Activated CD4-positive, alpha-beta T cell treated with anti-CD3 and anti-CD28 coated beads, Interleukin-2, amount 10 ng/mL, durations not matched to agents 7 days and 5 days (primary cell): ENCODE measurements at regions not wholly inside any gene's neighbourhood (a gene's known extent, or its start where the extent isn't known, plus 50 kb on each side); places are given as distances from the start of the nearest gene placed in this dataset.

Experiments used
- CTCF ChIA-PET: fragments of 350-600 bp; sonication (Branson Sonifier 250); formaldehyde crosslinking; loops from one replicate; lab custom pipeline; 2021; ENCODE audit warnings: antibody characterized with exemption; lab: Charles Lee
- POLR2A ChIA-PET: fragments of 350-600 bp; sonication (Branson Sonifier 250); formaldehyde crosslinking; loops from one replicate; lab custom pipeline; 2021; ENCODE audit warnings: antibody characterized with exemption; lab: Charles Lee
- DNase-seq: peaks from one replicate; pipeline ENCODE4 v3.0.0-alpha.2; 2020
- H3K27ac Mint-ChIP-seq: one replicate; pipeline ENCODE4 v1.8.0; 2021; ENCODE audit warnings: mild to moderate bottlenecking, moderate library complexity, mixed read lengths
- H3K27me3 Mint-ChIP-seq: one replicate; pipeline ENCODE4 v1.8.0; 2021; ENCODE audit warnings: mixed read lengths
- H3K36me3 Mint-ChIP-seq: one replicate; pipeline ENCODE4 v1.8.0; 2021; ENCODE audit warnings: low read depth, mixed read lengths
- H3K4me1 Mint-ChIP-seq: one replicate; pipeline ENCODE4 v1.8.0; 2021; ENCODE audit warnings: mixed read lengths
- H3K4me3 Mint-ChIP-seq: one replicate; pipeline ENCODE4 v1.8.0; 2021; ENCODE audit warnings: mild to moderate bottlenecking, moderate library complexity, mixed read lengths
- H3K9me3 Mint-ChIP-seq: one replicate; pipeline ENCODE4 v1.8.0; 2021; ENCODE audit warnings: mixed read lengths

DNA sequence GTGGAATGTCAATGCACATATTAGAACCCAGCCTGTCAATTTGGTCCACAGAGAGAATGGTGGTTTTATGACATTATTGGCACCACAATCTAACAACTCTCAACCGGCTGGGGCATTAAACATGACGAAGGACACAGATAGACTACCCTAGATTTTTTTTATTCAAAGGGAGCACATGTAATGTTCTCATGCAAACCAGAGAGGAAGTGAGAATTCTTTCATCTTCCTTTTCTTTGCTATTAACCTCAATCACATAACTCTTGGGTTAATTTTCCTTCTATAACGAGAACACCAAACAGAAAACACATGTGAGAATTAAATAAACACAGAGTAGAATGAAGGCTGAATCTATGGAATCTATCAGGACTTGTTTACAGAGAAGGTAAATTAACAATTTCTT lies 94.9 kb upstream of the TNC start:
- Mint-ChIP-seq H3K4me1 (peaks cover 22% of the 10 kb centered on the region), H3K27me3 (peaks cover 21% of the 10 kb centered on the region), H3K36me3 (no peaks in the 10 kb centered on the region), H3K27ac (no peak overlapping the region), H3K4me3 (no peak overlapping the region), H3K9me3 (no peaks in the 10 kb centered on the region)
- DNase-seq = no peak
- CTCF ChIA-PET = no interaction called here
- POLR2A ChIA-PET = no interaction called here

DNA sequence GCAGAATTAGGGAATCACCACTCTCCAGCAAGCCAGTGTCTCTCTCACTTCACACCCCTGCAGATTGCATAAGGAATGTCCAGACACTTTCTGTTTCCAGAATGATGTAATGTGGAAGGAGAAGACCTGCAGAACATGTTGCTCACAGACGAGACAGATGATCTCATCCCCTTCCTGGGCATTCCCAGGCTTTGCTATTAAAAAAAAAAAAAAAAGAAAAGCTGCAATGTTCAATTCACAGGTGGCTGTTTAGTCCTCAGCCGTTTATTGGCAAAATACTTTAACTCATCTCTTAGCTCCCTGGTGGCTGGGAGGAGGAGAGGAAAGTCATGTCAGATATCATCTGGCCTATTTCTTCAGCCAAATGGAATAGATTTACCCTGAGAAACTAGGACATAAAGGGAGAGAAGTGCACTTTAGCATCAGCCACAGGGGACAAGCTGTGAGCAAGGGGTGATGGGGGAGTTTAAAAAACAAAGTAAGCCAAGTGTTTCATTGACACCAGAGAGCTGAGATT lies 95.9 kb upstream of the TNC start:
- no peak overlapping the region for H3K27ac Mint-ChIP-seq
- no peaks in the 10 kb centered on the region for H3K9me3 Mint-ChIP-seq

DNA sequence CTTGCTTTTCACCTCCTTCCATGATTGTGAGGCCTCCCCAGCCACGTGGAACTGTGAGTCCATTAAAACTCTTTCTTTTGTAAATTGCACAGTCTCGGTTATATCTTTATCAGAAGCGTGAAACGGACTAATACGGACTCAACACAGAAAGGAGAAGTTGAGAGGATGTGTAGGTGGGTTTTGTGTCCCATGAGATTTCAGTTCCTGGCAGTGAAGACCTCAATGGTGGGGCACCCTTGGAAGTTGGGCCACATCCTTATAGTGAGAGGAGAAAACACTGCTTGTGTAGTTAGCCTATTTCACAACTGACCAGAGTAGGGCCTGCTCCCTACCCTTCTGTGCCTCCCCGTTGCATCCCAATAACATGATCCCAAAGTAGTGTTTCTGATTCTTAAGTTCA lies 98.9 kb upstream of the TNC start:
- Mint-ChIP-seq H3K9me3 (no peaks in the 10 kb centered on the region), H3K27me3 (peaks cover 14% of the 10 kb centered on the region), H3K27ac (no peak overlapping the region), H3K4me3 (no peak overlapping the region), H3K36me3 (no peaks in the 10 kb centered on the region), H3K4me1 (no peaks in the 10 kb centered on the region)
- POLR2A ChIA-PET = no interaction called here
- DNase-seq = no peak
- CTCF ChIA-PET = no interaction called here

More for the DNA sequence above, 95.9 kb upstream of the TNC start:
- no peak for DNase-seq
- POLR2A ChIA-PET = no interaction called here
- Mint-ChIP-seq H3K27me3 (peaks cover 18% of the 10 kb centered on the region), H3K4me3 (no peak overlapping the region), H3K36me3 (no peaks in the 10 kb centered on the region), H3K4me1 (peaks cover 14% of the 10 kb centered on the region)
- CTCF ChIA-PET = interaction anchor here (0.9 kb wide), 1 partner anchor 17 kb away, joined by 3 read pairs; no protein-coding TSS in a partner anchor

DNA sequence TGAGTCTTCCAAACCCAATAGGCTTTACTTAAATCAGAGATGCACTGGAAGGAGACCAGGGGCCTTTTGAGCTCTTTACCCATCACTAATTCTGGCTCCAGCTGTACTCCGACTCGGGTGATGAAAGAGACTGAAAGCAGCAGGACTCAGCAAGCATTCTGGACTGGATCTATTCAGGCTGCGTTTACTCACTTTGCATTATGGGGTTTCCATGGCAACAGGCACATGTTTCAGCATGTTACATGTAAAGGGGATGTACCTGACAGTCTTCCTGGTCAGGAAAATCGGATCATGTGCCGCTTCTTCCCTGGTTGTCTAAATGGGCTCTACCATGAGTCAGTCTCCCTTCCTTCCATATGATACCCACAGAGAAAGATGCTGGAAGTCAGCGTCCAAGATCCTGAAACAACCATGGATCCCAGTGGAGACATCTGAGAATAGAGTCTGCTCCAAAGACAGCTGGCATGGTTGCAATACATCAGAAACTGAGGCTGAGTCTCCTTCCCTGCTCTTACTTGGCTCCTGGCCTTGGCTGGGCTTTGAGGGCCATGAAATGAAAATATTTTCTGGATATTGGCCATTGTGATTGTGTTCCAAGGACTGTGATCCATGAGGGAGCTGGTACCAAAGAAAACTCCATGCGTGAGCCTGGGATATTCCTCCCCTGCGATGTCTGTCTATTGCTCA lies 102.5 kb upstream of the TNC start:
- H3K27ac Mint-ChIP-seq = no peak overlapping the region
- no peak for DNase-seq
- POLR2A ChIA-PET = no interaction called here
- H3K4me3 Mint-ChIP-seq = no peak overlapping the region
- no peaks in the 10 kb centered on the region for H3K4me1 Mint-ChIP-seq
- CTCF ChIA-PET = interaction anchor here (0.7 kb wide), 1 partner anchor 372 kb away, joined by 3 read pairs; no protein-coding TSS in a partner anchor
- peaks cover 23% of the 10 kb centered on the region for H3K27me3 Mint-ChIP-seq
- H3K9me3 Mint-ChIP-seq = no peaks in the 10 kb centered on the region
- no peaks in the 10 kb centered on the region for H3K36me3 Mint-ChIP-seq

DNA sequence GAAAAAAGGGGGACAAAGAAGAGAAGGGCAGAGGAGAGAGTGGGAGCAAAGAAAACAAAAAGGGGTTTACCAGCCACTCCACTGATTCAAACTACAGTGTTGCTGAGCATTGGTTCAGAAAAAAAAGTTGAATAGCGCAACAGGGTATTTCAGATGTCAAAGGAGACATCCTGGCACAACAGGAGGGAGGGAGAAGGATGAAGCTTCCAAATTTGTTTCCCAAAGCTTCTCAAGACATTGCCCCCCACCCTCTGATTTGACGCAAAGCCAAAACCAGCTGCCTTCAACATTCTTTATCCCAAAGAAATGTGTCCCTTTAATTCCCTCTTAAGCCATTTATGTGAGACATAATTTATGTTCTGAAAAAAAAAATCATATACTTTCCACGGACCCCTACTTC lies 105.5 kb upstream of the TNC start:
- Mint-ChIP-seq H3K36me3 (no peaks in the 10 kb centered on the region), H3K27me3 (peaks cover 24% of the 10 kb centered on the region), H3K27ac (no peak overlapping the region), H3K4me3 (no peak overlapping the region), H3K4me1 (no peaks in the 10 kb centered on the region), H3K9me3 (no peaks in the 10 kb centered on the region)
- POLR2A ChIA-PET = no interaction called here
- CTCF ChIA-PET = no interaction called here
- DNase-seq = no peak

DNA sequence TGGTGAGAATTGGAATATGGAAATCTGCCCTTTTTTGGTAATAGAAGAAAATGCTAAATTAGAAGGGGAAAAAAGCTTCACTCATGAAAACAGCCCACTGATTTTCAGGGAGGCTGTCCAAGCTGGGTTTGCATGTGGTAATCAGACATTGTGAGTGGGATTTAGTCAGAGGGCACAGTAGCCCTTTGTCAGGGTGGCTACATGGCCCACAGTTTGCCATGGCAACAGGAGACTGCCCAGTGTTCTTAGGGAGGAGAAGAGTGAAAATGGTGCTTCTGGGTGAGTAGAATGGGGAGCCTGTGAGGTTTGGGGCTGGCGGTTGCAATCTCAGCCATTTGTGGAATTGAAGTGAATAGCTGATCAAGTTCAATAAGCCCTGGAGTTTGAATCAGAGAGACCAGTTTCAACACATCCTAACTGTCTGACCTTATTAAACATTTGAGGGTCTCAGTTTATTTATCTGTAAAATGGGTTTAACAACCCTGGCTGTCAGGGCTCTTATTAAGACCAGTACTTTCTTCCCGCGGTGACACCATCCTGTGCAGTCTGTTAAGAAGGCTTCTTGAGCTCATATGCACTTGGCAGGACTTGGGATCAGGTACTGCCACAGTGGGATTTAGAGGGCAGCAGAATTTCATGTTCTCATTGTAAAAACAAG lies 107.6 kb upstream of the TNC start:
- Mint-ChIP-seq H3K4me3 (no peak overlapping the region), H3K27ac (no peak overlapping the region), H3K4me1 (no peaks in the 10 kb centered on the region), H3K36me3 (no peaks in the 10 kb centered on the region), H3K9me3 (no peaks in the 10 kb centered on the region), H3K27me3 (peaks cover 24% of the 10 kb centered on the region)
- CTCF ChIA-PET = no interaction called here
- no peak for DNase-seq
- POLR2A ChIA-PET = no interaction called here

DNA sequence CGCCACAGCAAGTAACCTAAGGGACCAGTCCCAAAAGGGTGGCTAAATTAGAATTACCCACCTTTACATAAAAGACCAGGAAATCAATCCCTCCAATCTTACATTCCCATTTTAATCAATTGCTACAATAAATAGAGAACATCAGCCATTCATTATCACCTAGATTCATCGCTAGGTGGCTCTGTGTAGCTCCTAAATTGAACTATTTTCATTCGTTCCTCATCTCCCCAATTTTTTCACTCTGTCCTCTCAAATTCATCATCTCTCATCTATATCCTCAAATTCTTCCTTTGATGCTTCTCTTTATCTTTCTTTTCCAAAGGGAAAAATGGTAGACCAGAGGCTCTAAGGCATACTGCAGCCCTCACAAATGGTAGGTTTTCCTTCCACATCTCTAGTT lies 108.2 kb upstream of the TNC start:
- H3K36me3 Mint-ChIP-seq = no peaks in the 10 kb centered on the region
- ChIA-PET CTCF (no interaction called here), POLR2A (no interaction called here)
- no peaks in the 10 kb centered on the region for H3K9me3 Mint-ChIP-seq
- H3K27ac Mint-ChIP-seq = no peak overlapping the region
- no peak overlapping the region for H3K4me3 Mint-ChIP-seq
- DNase-seq = no peak
- H3K4me1 Mint-ChIP-seq = no peaks in the 10 kb centered on the region
- peaks cover 28% of the 10 kb centered on the region for H3K27me3 Mint-ChIP-seq

DNA sequence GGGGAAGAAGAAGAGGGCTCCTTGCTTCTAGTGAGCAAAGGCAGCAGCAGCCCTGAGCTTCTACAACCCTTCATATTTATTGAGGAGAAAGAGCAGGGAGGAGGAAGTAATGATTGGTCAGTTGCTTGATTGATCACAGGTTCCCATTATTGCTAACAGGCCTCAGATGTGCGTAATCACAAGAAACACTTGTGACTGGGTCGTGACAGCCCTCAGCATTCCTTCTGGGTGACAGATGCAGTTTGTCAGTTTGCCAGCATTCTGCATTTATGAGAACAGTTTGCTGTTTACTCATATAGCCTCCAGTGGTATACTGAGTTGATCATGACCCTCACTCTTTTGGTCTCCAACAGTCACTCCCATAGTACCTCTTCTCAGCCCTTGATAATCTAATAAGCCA lies 111.5 kb upstream of the TNC start:
- CTCF ChIA-PET = no interaction called here
- no peaks in the 10 kb centered on the region for H3K4me1 Mint-ChIP-seq
- POLR2A ChIA-PET = no interaction called here
- DNase-seq = no peak
- peaks cover 11% of the 10 kb centered on the region for H3K27me3 Mint-ChIP-seq
- no peak overlapping the region for H3K27ac Mint-ChIP-seq
- H3K36me3 Mint-ChIP-seq = no peaks in the 10 kb centered on the region
- no peak overlapping the region for H3K4me3 Mint-ChIP-seq
- no peaks in the 10 kb centered on the region for H3K9me3 Mint-ChIP-seq

DNA sequence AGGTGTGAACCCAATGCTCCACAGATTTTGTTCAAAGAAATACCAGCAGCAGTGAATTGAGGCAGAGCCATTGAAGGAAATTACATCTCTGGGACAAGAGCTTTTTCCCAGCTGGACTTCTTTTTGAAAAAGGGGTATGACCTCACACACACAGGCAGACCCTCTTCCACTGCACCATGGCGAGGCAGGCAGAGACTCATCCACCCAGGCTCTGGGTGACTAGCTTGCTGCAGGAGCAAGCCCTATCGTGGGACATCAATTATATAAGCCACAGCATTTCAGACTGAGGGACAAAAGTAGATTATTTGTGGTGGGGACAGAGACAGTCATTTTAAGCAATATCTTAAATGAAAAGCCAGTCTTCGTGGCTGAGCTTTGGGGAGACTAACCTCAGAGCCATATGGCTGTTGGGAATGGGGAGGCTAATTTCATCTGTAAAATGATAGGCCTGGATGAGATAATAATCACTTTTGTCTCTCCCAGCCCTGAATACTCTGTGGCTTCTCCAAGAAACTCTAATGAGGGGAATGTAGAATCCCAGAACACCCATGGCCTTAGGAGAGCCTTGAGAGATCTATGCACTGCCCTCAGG lies 113.1 kb upstream of the TNC start:
- Mint-ChIP-seq H3K4me3 (no peak overlapping the region), H3K9me3 (no peaks in the 10 kb centered on the region), H3K36me3 (no peaks in the 10 kb centered on the region), H3K4me1 (no peaks in the 10 kb centered on the region), H3K27me3 (peaks cover 13% of the 10 kb centered on the region), H3K27ac (no peak overlapping the region)
- CTCF ChIA-PET = no interaction called here
- no peak for DNase-seq
- POLR2A ChIA-PET = no interaction called here

DNA sequence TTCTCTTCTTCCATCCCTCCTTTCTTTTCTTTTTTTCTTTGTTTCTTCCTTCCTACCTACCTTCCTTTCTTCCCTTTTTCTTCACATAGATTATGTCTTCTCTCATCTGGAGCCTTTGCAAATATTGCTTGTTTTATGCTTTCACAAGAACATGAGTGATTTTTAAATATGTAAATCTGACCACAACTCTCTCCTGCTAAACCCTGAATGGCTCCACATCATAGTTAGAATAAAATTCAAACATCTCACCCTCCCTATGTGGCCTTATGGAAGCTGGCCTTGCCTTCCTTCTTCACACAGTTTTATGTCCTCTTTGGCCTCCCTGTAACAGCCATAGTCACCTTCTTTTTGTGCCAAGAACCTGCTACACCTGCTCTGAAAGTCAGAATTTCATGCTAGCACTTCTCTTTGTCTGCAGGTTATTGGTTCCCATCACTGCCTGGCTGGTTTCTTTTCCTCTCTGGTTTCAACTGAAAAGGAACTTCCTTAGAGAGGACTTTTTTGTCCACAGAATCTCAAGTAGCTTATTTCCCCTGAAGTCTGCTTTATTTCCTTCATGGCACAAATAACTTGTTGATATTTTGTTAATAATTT lies 114.3 kb upstream of the TNC start:
- POLR2A ChIA-PET = no interaction called here
- Mint-ChIP-seq H3K27me3 (peaks cover 16% of the 10 kb centered on the region), H3K4me1 (no peaks in the 10 kb centered on the region), H3K9me3 (no peaks in the 10 kb centered on the region), H3K36me3 (no peaks in the 10 kb centered on the region), H3K4me3 (no peak overlapping the region), H3K27ac (no peak overlapping the region)
- CTCF ChIA-PET = interaction anchor here (1.5 kb wide), 1 partner anchor 26 kb away, joined by 5 read pairs; no protein-coding TSS in a partner anchor
- DNase-seq = no peak

DNA sequence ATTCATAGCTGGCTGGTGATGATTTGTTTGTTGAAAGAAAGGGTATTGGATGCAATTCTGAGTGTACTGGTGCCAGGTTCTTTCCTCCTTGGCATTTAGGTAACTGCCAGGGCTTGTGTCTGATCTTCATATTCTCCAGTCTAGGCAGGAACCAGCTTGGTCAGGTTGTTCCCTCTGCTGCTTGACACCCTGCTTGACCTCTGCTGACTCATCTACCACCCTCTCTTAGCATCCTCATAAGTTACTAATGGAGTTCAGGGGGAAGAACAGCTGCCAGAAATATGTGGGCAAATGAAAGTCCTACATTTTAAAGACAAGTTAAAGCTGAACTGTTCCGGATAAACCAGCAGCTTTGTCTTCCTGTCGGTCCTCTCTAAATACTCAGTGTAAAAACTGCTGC lies 116.1 kb upstream of the TNC start:
- Mint-ChIP-seq H3K36me3 (no peaks in the 10 kb centered on the region), H3K4me3 (no peak overlapping the region), H3K9me3 (no peaks in the 10 kb centered on the region), H3K27me3 (peaks cover 19% of the 10 kb centered on the region), H3K4me1 (no peaks in the 10 kb centered on the region), H3K27ac (no peak overlapping the region)
- CTCF ChIA-PET = interaction anchor here (0.6 to 1.5 kb wide), 2 partner anchors 11 to 551 kb away, joined by 3 to 5 read pairs; no protein-coding TSS in a partner anchor
- POLR2A ChIA-PET = no interaction called here
- no peak for DNase-seq

DNA sequence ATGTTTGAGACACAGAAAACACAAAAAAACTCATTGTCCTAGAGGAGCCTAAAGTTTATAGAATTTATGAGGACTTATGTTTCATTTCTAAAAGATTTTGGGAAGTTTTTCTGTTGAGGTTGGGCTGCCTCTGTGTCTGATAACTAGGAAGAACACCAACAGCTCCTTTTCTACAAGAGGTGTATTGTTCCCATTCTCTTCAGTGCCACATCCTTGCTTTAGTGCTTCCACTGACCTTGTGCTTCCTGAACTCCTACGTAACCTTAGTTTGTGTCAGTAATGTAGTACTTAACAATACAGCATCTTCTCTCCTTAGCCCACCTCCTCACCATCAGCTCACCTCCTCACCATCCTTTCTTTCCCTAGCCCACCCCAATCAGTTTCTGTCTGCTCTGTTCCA lies 117.3 kb upstream of the TNC start:
- Mint-ChIP-seq H3K27me3 (peaks cover 27% of the 10 kb centered on the region), H3K4me1 (no peaks in the 10 kb centered on the region), H3K27ac (no peak overlapping the region), H3K36me3 (no peaks in the 10 kb centered on the region), H3K9me3 (no peaks in the 10 kb centered on the region), H3K4me3 (no peak overlapping the region)
- ChIA-PET CTCF (no interaction called here), POLR2A (no interaction called here)
- no peak for DNase-seq

DNA sequence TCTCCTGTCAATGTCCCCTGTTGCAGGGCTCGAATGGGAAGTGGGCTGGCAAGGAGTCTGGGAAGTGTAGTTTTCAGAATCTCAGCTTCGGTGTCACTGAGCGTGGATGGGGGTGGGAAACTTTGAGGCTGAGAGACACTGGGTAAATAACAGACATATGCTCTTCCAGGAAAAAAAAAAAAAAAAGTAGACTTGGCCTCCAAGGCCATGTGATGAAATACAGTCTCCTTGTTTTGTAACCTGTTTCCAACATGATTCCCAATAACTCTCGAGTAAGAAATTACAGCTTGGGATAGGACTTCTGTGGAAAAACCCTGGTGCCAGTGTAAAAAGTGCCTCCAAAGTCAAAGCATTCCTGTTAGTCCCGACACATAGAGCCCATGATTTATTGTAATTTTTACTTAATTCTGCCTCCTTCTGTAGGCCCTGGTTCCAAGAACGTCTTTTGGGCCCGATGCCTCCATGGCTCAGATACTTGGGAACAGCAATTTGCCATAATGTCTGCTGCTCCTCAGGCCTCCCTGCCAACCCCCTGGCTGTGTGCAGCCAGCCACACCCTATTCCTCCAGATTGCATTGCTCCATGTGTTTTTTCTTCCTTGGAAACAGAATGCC lies 119.5 kb upstream of the TNC start:
- ChIA-PET CTCF (no interaction called here), POLR2A (no interaction called here)
- H3K4me3 Mint-ChIP-seq = no peak overlapping the region
- H3K27ac Mint-ChIP-seq = no peak overlapping the region
- no peaks in the 10 kb centered on the region for H3K9me3 Mint-ChIP-seq
- no peak for DNase-seq
- H3K36me3 Mint-ChIP-seq = no peaks in the 10 kb centered on the region
- H3K4me1 Mint-ChIP-seq = no peaks in the 10 kb centered on the region
- H3K27me3 Mint-ChIP-seq = peaks cover 21% of the 10 kb centered on the region
